Stimulated activated CD4-positive, alpha-beta T cell treated with anti-CD3 and anti-CD28 coated beads, Interleukin-1b, Interleukin-23, amount 100 ng/mL, for 48 hours (primary cell): ENCODE measurements at regions not wholly inside any gene's neighbourhood (a gene's known extent, or its start where the extent isn't known, plus 50 kb on each side); places are given as distances from the start of the nearest gene placed in this dataset.

Experiments
- DNase-seq: peaks from one replicate; pipeline ENCODE4 v3.0.0-alpha.2; 2020

DNA sequence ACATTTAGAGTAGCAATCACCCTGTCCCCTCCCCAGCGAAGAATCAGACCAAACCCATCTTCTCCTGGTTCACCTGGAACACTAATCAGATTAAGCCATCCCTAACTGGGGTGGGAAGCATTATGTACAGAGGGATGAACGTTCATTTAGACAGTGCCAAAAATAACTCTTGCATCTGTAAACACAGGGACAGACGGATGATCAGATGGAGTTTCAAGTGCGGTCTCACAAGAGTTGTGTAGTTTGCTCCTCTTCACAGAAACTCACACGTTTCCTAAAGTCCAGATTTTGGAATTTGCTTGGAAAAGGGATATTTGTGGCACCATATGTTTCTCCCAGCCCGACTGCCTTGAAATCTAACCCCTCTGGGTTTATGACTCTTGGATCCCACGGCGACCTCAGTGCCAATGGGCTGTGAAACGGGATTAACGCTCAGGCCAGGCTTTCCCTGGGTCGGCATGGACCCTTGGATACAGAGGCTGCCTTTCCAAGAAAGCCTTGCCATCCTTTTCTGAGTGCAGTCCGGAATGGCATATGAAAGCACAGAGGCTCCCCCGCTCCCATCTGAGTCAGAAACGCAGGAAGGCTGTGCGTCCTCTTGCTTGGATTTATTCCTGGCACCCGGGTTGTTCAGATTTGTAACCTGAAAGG lies 293.2 kb upstream of the HABP2 start:
- DNase-seq = no peak

DNA sequence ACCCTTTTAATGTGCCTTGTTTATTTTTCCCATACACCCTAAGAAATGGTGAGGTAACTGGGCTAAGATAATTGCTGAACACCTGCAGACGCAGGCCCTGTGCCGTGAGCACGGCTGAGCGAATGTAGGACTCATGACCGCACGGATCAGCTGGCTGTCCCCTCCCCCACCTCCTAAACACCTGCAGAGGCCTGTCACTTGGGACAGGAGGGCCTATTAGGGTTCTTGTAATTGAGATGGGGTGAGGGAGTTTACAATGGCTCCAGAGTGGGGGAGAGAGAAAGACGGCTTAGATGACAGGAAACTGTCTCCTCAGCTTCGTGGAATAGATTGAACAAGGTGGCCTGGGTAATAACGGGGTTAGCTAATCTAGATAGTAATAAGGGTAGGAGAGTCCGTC lies 291.7 kb upstream of the HABP2 start:
- no peak for DNase-seq

DNA sequence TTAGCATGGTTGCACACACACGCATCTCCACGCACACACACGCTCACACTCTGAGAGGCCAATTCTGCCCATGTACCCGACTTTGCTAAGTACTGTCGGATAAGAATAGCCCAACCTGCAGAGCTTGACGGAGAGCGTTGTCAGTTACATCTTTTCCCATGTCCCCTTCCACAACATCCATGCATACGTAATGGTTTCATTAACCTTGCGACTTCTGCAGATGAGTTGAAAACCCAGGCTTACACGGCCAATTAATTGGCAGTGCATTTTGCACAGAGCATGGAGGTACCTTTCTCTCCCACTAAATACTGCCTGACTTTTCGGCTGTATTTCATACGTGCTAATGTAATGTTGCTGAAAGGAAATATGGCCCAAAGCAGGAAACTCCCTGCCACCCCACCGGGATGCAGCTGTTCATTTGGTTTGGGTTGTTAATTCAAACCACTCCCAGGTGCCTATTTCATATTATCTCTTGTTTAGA lies 291.2 kb upstream of the HABP2 start:
- DNase-seq = no peak

DNA sequence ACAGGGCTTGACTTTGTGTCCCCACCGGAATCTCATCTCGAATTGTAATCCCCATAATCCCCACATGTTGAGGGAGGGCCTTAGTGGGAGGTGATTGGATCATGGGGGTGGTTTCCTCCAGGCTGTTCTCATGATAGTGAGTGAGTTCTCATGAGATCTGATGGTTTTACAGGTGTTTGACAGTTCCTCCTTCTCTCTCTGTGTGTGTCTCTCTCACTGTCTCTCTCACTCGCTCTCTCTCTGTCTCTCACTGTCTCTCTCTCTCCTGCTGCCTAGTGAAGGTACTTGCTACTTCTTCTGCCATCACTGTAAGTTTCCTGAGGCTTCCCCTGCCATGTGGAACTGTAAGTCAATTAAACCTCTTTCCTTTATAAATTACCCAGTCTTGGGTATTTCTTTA lies 289.8 kb upstream of the HABP2 start:
- DNase-seq = no peak

DNA sequence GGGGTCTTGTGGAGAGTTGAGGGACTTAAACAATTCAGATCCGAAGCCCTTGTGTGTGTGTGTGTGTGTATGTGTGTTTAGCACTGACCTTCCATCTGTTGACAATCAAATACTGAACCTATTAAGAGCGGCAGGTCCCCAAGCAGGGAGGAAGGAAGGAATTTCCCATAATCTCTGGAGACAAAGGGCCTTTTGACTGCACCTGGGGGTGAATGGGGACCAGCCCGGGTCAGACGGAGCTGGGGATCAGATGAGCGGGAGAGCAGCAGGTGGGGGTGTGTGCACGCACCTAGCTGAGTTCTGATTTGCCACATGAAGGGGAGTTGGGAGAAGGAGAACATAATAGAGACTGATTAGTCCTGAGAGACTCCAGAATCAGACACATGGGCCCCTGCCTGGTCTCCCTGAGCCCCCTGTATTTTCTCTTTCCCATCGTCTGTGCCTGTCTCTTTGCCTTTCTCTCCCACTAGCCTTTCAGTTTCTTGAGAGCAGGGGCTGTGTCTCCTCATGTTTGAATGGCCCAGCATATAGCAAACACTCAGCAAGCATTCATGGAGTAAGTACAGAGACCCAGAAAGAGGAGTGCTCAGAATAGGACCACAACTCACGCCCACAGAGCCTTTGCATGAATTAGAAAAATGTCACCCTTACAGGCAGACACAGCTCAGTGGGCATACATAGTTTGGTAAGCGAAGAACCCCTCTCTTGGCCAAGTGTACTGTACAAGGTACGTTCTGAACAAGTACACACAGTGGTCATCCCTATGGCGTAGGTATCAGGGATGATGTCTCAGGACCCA lies 288.3 kb upstream of the HABP2 start:
- DNase-seq = no peak

DNA sequence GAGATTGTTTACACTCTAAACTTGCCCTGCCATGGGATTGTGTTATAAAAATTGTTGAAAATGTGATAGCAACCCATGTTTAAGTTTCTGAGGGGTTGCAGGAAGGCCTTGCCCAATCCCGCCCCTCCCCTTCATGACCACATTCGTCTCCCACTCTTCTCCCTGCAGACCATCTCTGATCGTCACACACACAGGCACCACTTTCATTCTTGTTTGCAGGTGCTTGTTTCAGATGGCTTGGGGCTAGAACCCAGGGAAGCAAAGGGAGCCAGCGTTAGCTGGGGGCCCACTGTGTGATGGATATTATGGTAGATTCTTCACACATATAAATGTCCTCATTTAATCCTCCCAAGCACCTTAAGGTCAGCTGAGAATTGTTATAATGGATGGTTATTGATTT lies 286.7 kb upstream of the HABP2 start:
- DNase-seq = no peak

DNA sequence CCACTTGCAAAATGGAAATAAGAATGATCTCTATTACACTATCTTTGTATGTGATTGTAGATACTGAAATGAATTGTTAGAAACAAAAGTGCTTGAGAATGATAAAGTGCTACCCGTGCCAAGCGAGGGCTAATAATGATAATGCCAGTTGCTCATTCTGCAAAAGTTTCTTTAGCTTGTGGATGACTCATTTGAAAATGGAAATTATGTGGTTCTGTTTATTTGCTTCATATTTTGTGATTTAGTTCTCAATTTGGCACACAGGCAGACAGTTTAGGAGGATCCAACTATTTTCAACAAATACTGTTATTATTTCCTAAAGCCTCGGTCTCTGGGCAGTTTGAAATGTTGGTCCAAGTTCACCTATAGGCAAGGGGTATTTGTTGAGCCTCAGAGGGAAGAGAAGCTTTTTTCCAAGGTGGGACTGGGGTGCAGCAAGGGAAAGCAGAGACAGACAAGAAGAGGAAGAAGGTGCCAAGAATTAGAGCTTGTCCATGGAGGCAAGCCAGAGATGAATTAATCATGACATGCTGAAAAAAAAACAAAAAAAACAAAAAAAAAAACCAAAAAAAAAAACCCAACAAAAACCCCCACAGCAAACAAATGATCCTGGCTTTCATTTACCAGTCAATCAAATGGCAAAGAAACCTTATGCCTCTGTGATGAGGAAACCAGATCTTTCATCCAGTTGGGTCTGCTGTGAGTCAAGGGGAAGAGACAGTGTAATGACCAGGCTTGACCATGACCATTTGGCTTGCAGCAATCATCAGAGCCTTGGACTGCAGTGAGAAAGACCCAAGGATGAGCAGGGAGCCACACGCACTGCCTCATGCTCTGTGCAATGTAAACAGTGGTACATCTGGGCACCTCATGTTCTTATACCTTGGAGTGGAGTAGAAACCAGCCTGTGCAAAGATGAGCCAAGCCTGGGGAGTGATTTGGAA lies 285.0 kb upstream of the HABP2 start:
- no peak for DNase-seq

DNA sequence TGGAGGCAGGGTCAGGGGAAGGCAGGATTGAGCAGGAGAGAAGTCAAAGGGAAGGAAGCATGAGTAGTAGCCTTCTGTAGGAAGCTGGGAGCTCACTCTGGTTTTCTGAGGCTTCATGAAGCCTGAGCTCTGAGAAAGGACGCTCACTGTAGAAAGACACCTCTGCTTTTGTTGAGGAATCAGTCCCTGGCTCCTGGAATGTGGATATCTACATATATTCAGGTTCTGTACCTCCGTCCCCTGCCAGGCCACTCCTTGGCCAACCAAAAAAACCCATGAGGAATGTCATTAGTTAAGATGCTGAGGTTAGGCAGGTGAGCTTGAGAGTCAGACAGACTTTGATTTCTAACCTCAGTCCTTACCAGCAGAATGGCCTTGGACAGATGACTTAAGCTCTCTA lies 283.5 kb upstream of the HABP2 start:
- DNase-seq = no peak

DNA sequence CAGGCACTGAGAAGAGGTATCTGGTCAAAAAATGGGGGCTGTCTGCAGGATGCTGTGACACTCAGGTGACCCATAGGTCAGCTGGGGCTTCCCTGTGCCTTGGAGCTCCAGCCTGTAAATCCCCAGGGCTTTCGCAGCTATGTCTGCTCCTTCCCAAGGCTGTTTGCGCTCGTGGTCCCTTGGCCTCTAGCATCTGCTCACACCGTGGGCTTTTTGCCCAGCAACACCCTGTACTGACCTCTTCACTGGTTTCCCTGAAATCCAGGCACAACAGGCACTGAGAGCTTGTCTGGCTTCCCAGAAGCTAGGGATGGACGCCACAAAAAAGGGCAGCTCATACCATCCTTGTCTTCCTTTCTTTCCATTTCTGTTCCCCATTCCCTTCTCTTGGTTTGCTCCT lies 280.3 kb upstream of the HABP2 start:
- no peak for DNase-seq

DNA sequence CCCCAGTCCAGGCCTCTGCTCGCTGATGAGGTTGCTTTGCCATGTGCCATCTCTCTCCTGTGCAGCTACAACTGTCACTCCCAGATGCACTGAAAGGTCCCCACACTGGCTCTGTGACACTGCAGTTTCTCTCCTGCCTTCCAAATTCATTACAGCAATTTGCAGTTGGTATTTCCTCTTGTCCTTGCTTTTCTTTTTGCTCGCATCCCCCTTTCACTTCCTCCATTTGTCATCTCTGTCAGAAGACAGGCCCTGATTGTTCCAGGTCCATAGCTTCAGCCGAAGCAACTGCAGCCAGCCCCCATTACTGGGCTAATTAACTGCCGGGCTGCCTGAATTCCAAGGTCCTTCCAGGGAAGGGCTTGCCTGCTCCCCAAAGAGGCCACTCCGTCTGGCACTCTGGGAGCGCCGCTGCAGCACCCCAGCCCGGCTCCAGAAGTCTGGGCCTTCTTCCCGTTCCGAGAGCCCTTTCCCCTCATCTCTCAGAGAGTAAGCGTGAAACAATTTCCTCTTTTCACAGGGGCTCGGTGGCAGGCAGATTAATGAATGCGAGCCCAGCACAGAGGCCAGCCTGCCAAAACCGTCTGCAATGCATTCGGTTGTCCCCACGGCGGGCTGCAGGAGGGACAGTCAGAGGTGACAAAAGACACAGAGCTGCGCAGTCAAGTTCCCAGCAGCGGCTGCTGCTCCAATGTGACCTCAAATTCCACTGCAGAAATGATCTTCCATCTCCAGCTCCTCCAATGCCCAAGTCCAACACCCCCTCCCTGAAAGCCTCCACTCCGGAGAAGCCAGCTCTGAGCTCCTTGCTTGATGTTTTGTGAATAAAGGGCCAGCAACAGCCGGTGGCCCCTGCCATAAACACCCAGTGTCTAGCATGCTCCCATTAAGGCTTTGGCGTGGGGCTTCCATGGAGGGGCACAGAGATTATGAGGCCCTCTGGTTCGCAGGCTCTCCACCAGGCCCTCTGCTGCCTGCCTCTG lies 279.4 kb upstream of the HABP2 start:
- DNase-seq = no peak

DNA sequence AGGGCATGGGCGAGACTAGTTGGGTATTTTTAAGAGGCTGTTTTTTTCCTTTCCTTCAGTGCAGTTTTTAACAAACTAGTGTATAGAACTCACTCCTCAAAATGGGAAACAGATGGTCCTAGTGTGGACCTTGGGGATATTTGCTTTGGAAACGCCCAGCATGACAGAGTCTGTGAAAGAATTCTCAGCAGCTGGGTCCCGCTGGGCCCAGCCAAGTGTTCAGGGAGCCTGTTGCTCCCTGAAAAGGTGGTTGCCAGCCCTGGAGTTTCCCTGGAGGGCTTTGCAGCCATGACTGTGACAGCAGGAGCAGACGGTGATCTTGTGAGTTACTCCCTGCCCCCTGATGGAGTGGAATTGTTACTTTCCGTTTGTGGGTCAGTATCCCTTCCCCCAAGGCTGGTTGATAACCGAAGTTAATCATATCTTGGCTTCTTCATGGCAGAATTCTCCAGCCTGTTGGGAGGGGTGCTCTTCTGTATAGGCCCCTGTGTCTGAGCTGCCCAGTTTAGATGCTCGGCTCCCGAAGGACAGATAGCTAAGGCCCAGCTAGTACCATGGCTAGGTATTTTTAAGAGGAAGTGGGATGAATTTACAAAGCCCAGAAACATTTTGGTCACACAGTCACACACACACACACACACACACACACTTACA lies 278.6 kb upstream of the HABP2 start:
- DNase-seq = no peak

DNA sequence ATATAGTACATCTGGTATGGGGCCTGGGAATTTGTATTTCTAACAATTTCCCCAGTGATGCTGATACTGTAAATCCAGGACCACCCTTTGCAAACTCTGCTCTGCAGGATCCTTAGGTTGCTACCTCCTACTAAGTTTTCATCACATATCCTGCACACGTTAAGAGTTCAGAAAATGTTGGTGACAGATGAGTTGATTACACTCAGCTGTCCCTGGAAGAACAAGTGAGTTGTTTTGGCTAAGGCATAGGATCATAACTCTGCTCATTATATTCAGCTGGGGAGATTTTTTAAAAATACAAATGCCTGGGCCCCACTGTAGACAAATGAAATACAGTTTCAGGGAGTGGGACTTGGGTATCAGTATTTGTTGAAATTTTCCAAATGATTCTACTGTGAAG lies 274.6 kb upstream of the HABP2 start:
- no peak for DNase-seq

DNA sequence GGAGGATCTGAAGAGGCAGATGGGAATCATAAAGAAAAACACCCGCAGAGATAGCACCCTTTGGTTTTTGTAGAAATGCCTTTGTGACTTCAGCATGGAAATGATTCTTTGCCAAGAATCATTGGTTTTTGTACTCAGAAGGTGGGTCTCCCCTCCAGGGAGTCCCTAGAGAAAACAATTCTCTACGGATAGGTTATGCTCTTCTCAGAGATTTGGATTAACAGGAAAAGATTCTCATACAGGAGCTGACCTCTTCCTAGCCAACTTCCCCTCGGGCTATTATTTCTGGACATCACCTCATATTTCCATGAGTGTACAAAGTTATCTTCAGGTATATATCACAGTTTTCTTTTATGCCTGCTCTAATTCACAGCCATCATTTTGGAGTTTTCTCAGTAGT lies 274.2 kb upstream of the HABP2 start:
- no peak for DNase-seq

DNA sequence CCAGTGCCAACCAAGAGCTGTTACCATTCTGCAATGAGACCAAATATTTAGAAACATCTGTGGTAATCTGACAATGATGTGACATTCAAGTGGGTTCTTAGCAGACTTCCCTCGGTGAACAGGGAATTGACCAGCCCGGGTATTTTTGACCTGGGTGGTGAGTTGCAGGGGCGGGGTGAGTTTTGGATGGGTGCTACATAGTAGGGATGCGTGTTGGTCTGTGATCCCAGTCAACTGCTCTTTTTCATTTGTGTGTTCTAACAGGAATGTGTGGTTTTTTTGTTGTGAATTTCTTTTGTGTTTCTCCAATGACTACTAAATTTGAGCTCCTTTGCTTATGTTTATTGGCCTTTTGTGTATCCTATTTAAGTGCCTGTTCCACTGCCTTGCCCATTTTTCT lies 273.6 kb upstream of the HABP2 start:
- no peak for DNase-seq

DNA sequence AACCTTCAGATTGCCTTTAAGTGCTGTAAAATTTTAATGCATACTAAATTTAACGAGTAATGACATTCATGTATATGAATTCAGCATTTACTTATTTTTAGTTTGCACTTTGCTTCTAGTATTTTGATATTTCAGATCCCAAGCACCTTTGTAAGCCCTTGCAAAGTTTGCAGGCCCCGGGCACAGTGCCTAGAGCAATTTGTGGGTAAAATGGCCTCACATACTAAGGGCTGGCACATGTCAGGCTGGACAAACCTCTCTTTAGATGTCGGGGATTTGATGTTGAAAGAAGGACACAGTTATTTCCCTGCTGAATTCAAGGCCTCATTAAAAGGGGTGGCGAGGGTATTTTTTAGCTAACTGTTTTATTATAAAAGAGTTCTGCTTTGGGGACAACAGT lies 270.3 kb upstream of the HABP2 start:
- DNase-seq = no peak

DNA sequence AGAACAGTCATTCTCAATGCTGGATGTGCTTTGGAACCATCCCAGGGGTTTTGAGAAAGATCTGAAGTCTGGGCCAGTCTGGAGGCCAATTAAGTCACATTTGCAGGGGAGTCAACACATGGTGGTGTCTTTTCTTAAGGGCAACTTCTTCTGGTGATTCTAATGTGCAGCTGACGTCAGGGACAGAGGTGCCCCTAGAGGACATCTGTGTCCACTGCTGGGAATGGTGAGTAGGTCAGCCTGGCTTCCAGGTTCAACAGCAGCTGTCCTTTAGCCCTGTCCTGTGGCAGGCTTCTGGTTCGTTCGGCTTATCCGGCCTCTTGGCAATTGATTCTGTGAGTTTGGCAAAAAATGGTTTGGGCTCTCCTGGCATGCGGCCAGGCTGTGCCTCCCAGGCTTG lies 269.7 kb upstream of the HABP2 start:
- DNase-seq = no peak

DNA sequence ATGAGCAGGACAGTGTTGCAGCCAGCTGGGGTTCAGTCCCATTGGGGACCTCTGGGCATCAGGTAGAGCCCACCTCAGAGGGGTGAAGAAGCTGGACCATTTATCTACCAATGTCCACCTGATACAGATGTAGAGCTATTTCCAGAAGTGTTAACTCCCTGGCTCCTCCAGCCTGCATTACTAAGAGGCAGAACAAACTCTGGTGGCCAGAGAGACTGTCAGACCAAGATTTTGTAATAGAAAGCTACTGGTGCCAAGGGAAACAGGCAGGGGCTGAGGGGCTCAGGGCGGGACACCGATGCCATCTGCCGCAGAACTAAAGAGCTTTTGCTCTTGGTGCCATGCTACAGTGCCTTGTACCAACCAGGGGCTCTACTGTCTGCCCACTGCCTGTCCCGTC lies 268.2 kb upstream of the HABP2 start:
- DNase-seq = no peak

DNA sequence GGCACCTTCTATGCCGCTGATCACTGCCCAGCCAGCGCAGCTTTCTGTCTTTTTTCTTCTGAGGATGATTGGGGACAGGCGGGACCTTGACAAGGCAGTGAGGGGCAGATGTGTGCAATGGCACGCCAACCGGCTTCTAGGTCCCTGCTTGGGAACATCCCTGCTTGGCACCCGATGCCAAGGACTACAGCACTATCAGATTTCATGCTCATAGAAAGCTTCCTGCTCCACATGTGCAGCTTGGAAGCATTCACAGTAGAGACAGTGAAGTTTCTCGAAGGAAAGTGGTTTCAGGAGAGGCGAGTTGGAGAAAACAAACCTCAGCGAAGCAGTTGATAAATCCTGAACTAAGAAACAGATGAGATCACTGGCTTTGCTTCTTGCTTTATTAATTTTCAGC lies 267.5 kb upstream of the HABP2 start:
- DNase-seq = no peak

DNA sequence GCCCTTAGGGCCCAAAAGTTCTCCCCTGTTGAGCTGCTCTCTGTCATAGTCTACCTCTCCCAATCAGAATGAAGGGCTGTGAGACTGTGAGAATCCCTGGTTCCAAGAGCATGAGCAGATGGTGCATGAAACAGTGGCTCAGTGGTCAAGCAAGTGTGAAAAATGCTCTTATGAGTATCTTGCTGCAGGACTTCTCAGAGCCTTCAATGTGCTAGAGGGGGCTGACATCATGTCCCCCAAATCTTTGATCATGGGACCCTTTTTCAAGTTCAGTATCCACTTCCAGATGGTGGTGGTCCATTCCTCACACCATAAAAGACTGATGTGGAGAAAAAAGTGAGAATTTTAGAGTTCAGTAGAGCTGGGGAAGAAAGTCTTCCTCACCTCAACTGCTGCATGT lies 265.3 kb upstream of the HABP2 start:
- DNase-seq = no peak

DNA sequence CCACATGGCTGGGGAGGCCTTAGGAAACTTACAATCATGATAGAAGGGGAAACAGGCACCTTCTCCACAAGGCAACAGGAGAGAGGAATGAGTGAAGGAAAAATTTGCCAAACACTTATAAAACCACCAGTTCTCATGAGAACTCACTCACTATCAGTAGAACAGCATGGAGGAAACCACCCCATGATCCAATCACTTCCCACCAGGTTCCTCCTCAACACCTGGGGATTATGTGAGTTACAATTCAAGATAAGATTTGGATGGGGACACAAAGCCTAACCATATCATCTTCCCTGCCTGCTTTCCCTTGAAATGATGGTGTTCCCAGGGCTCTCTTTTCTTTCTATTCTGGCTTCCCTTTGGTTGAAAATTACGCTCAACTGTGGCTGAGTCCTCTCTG lies 262.7 kb upstream of the HABP2 start:
- no peak for DNase-seq

DNA sequence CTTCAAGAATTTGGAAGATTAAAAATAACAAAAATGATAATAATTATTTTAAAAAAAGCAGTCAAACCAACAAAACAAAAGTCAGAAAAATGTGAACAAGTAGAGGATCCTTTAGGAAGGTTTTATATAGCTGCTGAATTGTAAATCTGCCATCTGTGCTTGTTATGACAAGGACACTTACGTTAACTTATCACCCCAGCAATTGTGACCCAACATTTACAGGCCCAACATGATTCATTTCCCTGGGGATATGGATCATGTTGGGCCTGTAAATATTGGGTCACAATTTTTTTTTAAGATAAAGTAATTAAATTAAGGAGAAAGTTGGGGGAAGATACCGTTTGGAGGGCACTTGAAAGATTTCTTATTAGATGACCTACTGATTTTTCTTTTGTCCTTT lies 261.4 kb upstream of the HABP2 start:
- no peak for DNase-seq

DNA sequence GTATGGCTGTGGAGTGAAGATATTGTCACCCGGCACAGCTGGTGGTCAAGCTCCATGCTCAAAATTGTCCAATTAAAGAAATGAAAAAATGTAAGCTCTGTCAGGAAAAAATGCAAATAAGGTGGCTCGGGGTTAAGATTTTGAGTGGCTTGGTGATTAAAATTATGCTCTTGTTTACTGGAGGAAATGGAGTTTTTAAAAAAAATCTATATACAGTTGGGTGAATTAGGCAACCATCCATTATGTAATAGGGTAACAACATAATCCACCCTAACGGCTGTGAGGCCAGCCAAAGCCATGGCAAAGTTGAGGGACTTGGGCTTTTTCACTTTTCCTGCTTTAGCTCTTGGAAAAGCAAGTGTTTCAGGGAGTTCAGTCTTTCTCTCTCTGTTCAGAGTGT lies 260.8 kb upstream of the HABP2 start:
- no peak for DNase-seq
